Epithelial cell of proximal tubule (primary cell): ENCODE measurements at regions not wholly inside any gene's neighbourhood (a gene's known extent, or its start where the extent isn't known, plus 50 kb on each side); places are given as distances from the start of the nearest gene placed in this dataset.

Source experiments
- DNase-seq: peaks from one replicate; pipeline ENCODE4 v3.0.0-alpha.2; 2011; ENCODE audit warnings: low read depth
- H3K4me3 ChIP-seq: 2 replicates; pipeline ENCODE4 v1.5.1; 2011; ENCODE audit warnings: low read depth, mild to moderate bottlenecking, low read length
- CTCF ChIP-seq: conservative IDR thresholded peaks from 2 replicates; pipeline ENCODE4 v1.5.1; 2012; ENCODE audit warnings: low read depth, mild to moderate bottlenecking, low read length

- no peak for TF ChIP-seq CTCF
- no peak for DNase-seq
- H3K4me3 ChIP-seq: no peak overlapping the region
Observed at GRCh38 chr3:41131224-41131623, 68.1 kb upstream of the CTNNB1 start.

DNA sequence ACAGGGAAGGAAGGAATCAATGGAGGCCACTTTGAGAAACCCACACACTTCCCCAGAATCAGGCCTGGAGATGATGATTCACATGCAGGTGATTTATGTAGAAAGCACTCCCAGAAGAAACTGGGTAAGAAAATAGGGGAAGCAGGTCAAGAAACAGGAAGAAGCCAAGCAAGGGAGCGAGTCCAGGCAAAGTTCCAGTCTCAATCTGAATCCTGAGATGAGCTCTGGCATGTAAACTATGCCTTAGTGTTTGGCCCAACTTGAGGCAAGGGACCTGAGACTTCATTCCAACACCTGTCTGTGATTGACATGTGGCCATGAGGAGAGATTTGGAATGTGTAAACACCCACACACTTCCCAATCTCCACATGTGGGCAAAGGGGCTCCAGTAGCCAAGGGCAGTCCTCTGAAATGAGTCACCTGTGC lies 61.6 kb upstream of the CTNNB1 start:
- no peak for TF ChIP-seq CTCF
- no peak for DNase-seq
- no peak overlapping the region for H3K4me3 ChIP-seq

GRCh38 chr3:41138146-41138545 lies 61.2 kb upstream of the CTNNB1 start:
- no peak for TF ChIP-seq CTCF
- no peak for DNase-seq
- no peak overlapping the region for H3K4me3 ChIP-seq

DNA sequence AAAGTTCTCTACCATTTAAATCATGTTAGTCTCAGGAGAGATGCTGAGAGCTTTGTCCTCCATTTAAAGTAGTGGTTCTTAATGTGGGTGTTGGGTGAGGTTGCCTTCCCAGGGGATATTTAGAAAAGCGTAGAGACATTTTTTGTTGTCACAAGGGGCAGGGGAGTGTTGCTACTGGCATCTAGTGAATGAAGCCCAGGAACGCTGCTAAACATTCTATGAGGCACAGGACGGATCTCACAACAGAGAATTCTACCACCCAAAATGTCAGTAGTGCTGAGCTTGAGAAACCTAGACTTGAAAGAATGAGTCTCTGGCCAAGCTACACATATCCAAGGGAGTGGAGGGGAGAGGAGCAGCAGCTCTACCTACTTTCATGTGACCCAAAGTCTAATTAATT lies 60.7 kb upstream of the CTNNB1 start:
- H3K4me3 ChIP-seq: no peak overlapping the region
- no peak for TF ChIP-seq CTCF
- DNase-seq: no peak

DNA sequence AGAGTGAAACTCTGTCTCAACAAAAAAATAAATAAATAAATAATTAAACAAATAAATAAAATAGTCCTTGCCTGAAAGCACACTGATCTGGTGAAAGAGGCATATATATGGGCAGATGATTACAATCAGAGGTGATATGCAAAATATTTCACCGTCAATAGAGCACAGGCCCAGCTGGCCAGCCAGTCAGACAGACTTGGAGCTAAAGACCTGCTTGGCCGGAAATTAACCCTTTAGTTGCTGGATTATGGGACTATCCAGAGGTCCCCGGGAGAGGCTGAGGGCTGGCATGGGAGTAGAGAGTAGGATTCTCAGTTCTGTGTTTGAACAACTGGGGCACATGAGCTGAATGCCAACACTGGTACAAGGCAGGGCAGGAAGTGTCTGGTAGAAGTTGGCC lies 59.1 kb upstream of the CTNNB1 start:
- DNase-seq: no peak
- no peak overlapping the region for H3K4me3 ChIP-seq
- no peak for TF ChIP-seq CTCF

DNA sequence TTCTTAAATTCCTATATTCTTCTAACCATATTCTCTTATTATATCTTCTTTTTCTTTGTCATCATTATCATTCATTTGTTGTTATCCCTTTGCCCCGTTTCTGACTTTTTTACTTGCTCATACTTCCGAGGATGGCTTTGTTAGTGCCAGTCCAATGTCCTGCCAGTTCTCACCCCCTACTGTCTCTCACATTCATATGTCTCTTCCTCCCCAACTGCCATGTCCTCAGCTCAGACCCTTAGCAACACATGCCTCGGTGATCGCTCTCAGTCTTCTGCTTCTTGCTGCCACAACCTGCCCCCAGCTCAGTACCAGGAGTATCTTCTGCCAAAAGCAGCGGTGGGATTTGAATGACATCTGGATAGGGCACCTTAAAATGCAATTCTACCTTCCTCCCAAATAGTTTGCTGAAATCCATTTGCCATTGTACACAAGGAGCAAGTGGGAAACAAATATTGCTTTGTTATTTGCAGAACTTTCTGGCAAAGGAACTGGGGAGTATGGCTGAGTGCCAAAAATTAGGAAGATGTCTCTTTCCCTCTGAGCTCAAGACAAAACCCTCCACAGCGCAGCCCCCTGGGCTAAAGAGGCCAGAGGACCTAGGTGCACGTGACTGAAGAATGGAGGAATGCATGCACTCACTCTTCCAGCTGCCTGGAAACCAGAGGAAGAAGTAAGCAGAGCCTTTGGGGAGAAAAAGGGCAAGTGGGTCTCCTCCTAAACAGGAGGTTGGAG lies 57.7 kb upstream of the CTNNB1 start:
- TF ChIP-seq CTCF: no peak
- no peak for DNase-seq
- no peak overlapping the region for H3K4me3 ChIP-seq

DNA sequence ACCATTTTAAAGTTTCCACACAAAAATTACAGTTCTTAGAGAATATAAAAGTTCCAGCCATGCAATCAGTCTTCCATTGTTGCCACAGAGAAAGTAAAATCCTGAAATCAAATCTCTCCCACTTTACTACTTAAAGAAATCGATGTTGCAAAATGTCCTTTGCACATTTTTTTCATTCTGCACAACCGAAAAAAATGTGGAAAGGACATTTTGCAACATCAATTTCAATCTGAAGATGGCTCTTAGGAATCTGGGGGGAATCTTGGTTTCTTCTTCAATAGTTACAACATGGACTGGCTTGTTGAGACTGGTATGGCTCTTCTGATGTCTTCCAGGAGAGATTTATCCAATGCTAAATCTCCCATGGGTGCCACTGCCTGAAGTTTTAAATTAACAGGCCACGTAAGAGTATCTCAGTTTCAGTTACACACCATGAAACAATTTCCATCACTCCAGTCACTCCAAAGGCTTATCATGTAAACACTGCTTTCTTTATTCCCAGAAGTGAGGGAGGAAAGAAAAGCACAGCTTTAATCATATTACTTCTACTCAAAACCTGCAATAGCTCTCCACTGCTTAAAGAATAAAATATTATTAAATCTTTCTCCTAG lies 55.8 kb upstream of the CTNNB1 start:
- H3K4me3 ChIP-seq: no peak overlapping the region
- no peak for DNase-seq
- no peak for TF ChIP-seq CTCF
